ELF-1 (cell line): ENCODE measurements at regions not wholly inside any gene's neighbourhood (a gene's known extent, or its start where the extent isn't known, plus 50 kb on each side); places are given as distances from the start of the nearest gene placed in this dataset.
"Not testable (repeated sequence)": the region's sequence is repeated elsewhere in the genome, so short reads cannot be mapped to it uniquely, and the experiment has no call there.

ENCODE experiments used
- DNase-seq: peaks from one replicate; pipeline ENCODE4 v3.0.0-alpha.2; 2016; ENCODE audit warnings: low read depth, low spot score

DNA sequence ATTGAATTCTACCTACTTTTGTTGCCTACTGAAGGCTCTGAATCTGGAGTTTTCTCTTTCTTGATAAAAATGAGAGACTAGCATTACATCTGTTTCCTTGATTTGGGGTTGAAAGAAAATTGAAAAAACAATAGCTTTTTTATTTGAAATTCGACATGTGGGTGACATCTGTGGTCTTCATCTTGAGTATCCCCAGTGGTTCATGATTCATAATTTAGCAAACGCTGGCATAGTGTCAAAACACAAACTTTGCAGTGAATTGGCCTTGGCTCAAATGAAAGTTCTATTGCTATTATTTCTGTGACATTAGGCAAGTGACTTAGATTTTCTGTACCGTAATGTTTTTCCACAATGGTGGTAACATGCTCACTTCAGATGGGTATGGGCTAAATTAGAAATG is 747.6 kb downstream of the PCDH7 start:
- no peak for DNase-seq

DNA sequence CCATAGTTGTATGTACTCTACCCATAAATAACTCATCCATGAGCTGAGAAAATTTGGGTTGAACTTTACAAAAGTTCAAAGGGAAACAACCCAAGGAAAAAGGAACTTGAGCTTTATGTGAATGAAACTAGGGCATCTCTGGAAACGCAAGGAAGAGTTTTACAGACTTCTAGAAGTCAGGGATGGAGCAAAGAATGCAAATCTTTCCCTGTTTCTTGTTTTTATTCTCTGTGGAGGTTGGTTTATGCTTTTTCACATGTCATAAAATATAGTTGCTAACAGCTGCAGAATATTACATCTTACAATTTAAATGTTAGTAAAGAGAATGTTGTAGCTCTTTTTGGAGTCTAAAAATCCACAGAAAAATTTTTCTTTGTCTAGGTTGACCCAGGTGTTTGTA is 754.1 kb downstream of the PCDH7 start:
- no peak for DNase-seq

DNA sequence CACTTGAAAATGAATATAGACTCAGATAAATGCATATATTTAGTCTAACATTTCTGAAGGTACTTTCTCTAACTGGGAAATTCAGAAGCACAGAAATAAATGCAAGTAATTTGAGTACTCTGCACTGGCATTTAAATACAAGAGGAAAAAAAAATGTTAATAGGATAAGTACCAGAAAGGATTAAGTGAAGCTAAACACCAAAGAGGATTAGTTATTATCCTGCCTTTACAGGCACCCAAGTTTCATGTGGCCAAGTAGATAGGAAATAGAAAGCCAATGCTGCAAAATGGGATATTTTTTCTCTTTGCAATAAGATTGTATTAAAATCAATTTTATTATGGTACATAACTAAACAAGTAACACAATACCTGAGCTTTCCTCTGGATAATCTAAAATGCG is 762.5 kb downstream of the PCDH7 start:
- no peak for DNase-seq

DNA sequence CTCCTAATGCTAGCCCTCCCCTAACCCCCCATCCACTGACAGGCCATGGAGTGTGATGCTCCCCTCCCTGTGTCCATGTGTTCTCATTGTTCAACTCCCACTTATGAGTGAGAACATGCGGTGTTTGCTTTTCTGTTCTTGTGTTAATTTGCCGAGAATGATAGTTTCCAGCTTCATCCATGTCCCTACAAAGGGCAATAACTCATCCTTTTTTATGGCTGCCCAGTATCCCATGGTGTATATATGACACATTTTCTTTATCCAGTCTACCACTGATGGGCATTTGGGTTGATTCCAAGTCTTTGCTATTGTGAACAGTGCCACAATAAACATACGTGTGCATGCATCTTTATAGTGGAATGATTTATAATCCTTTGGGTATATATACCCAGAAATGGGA is 779.0 kb downstream of the PCDH7 start:
- DNase-seq = not testable (repeated sequence)

DNA sequence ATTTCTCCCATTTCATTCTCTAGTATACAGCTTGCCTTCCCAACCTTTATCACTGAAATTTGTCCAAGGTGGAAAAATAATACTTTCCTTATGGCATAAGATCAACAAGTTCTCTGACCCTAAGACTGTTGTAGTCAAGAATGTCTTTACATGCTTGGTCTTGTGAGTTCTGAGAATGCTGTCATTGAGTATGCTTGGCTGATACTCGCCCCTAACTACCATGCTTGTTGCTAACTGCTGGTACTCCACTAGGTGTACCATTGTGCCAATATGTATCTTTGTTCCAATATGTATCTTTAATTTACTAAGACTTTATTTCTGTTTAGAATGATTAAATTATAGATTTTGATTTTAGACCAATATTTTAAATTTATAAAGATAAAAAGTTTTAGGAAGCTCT is 796.4 kb downstream of the PCDH7 start:
- no peak for DNase-seq

DNA sequence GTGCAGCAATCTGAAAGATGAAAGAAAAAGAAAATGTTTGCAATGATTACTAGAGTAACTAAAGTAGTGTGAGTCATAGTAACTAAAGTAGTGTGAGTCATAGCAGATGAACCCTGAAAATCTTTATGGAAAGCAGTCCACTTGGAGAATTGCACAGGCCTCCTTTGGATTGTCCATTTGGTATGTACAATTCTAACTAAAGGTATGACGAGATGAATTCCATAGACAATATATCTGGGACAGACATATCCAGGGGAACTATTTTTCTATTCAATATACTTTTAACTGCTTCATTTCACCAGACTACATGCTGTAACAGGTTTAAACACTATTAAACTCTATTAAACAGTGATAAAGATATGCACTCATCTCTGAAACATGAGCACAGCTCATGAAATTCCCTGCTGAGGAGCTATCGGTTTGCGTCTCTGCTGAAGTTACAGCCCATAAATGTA is 798.7 kb downstream of the PCDH7 start:
- DNase-seq = no peak

DNA sequence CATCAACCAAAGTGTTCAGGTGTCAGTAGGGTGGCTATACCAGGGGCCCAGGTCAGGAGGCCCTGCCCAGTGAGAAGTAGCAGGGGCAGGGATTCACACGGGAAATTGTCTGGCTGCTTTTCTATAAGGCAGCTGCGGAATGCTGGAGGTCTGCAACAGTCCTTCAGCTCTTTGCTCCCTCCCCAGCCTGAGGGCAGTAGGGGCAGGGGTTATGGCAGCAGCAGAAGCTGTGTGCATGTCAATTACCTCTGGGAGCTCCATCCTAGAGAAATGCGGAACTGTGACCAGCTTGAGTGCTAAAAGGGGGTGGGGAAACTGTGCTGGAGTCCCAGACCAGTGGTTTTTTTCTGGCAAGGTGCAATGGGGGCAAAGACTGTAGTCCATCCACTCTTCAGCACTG is 810.4 kb downstream of the PCDH7 start:
- peak; percentile 2 for DNase-seq

DNA sequence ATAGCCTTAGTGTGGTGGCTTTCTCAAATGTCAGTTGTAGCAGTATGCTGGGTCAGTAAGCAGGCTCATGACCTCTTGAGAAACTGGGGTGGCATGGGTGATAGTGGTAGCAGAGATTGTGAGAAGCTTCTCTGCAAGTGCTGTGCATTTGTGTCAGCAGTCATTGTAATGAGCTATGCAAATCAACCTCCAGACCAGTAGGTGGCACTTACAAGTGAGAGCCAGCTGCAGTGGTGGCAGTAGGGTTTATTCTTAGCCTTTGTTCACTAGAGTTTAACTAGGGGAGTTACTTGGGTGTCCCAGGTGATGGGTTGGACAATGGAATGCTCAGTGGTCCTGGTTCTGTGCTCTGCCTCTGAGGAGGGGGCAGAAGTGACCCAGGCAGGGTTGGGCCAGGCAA is 818.7 kb downstream of the PCDH7 start:
- no peak for DNase-seq

DNA sequence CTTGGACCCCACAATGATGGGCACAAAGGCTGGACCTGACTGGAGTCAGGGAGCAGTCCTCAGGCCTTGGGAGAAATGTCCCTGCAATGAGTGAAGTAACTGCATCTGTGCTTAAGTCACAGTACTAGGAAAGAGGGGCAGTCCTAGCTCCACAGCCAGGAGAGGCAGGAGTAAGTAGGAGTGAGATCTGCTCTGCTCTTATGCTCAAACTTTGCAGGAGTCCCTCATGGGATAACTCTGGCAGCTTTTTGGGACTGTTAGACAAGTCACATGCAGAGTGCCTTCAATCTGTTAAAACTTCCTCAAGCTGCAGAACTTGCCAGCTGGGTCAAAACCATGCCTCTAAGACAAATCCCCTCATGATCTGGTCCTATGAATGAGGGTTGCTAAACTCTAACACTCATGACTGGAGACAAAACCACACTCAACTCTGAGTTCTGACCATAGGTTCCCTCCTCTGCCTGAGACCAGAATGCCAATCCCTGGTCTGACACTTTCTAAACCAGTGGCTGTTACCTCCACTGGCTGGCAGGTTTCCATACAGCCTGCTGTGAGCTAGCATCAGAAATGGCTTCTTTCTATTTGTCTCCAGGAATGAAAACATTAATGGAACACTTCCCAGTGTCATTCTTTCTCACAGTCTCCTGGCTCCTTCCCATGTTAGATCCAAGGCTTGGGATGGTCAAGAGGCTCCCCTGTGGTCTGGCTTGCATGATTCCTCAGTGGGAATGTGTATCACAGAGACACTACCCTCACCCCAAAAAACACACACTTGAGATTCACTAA is 819.3 kb downstream of the PCDH7 start:
- DNase-seq = no peak

DNA sequence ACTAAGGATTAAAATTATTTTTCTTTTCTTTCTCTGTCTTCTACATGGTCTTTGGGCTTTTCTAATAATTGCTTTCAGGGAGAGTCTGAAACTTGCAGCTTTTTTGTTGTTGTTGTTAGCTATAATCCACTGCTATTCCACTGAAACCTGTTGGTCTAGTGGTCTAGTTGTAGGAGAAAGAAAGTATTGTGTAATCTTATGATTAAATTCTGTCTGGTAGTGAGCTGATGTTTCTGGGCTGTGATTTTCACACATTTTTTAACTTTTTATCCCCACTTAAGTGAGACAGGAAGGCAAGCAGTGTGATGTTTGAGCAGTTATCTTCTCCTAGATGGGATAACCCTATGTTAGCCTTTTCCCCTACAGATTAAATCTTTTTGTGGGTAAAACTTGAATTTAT is 825.2 kb downstream of the PCDH7 start:
- no peak for DNase-seq

DNA sequence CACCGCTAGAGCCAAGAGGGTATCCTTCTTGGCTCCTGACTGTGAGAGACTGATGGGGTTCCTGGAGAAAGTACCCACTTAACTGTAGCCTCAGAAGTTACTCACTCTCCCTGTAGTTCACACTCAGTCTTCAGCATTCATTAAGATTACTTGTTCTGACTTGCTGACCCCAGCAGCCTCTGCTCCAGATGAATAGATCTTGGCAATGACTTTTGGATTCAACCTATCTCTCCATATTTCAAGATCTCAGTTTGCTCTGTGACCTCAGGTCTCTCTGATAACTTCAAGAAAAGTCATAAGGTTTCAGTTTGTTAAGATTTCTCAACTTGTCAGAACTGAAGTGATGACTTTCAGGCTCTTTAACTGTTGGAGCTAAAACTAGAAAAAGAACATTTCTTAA is 825.6 kb downstream of the PCDH7 start:
- no peak for DNase-seq

DNA sequence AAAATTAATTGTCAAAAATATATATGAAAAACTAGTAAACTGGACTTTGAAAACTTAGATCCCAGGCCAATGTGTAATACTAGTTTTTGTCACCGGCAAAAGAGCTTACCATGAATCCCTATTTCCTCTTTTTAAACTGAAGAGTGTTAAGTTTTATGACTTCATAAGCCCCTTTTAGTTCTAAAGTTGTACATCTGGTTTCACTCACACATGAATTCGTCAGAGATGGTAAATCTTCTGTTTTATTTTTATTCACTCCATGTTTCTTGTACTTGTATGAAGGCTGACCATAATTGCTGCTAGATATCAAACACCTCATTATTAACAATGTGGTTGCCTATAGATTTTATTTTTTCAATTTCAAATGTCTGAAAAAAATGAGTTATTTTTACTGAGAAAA is 827.9 kb downstream of the PCDH7 start:
- DNase-seq = no peak

DNA sequence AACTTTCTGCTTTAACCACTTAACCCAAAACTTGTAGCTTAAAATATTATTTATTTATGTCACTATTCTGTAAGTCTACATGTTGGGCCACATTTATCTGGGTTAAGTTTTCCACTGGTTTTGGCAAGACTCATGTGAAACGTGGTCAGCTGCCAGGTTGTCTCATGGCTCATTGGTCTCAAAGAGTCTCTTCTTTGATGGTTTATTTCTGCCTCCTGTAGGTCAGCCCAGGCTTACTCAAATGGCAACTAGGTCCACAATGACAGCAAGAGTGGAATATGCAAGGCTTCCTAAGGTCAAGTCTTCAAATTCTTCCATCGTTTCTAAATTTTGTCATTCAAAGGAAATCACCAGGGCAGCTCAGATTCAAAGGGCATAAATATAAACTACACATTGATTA is 828.7 kb downstream of the PCDH7 start:
- no peak for DNase-seq

DNA sequence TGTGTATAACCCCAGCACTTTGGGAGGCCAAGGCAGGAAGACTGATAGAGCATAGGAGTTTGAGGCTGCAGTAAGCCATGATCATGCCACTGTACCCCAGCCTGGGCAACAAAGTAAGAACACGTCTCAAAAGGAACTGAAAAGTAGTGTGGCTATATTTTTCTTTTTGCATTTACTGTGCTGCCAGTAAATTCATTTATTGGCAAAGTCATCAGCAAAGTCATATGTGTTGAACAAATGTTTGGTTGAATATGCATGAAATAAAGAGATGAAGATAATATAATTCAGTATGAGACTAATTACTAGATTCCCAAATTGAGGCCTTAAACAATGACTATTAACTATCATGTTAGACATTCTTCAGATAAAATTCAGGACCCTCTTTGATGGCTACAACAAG is 829.1 kb downstream of the PCDH7 start:
- DNase-seq = no peak

DNA sequence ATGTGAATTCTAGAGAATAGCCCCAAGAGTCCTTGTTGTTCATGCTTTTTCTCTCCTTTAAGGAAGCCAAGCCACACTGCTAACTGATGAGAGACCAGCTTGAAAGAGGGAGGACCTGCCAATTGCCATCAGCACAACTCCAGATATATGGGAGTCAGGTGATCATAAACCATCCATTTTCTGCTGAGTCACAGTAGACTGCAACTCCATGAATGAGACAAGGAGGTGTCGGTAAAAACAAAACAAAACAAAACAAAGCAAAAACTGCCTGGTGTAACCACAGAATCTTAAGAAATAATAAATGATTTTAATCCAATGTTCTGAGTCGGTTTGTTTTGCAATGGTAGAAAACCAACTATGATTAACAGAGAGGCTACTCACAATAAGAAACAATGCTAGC is 837.3 kb downstream of the PCDH7 start:
- DNase-seq = no peak

DNA sequence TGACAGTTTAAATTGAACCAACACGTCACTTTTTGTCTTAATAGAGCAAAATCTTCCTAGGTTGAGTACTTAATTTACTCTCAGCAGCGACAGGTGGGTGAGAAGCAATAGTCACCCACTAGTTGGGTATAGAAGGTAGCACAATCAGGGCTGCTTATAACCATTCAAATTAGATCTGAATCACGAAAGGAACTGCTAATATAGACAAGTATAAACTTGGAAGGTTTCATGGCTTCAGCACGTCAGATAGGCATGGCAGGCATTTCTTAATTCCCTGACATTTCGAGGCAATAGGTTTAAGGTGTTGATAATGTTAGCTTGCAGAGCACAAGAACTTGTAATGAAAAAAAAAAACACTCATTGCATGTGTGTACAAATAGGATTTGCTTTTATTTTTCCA is 853.4 kb downstream of the PCDH7 start:
- no peak for DNase-seq

DNA sequence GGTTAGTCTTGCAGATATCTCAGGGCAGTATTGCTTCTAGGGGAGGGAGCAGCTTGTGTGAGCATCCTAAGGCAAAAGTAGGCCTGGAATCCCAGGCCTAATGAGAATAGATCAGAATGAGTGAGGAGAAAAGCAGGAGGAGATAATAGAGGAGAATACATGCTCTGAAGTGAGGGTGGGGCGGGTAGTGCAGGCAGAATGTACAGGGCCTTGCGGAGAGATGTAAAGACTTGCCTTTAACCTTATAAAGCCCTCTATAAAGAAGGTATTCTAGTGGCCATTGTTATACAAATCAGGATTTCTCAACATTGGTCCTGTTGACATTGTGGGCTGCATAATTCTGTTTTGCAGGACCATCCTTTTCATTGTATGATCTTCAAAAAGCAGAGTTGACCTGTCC is 855.3 kb downstream of the PCDH7 start:
- DNase-seq = no peak

DNA sequence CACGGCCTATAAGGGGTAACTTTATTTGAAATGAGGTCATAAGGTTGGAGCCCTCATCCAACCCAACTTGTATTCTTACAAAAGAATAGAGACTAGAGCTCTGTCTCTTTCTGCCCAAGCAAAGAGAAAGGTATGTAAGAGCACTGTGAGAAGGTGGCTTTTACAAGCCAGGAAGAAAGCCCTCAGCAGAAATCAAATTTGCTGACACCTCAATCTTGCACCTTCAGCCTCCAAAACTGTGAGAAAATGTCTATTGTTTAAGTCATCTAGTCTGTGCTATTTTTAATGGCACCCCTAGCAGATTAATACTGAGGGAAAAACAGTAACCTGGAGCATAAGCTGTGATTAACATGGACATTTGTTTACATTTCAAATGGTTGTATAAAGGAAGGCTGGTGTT is 860.7 kb downstream of the PCDH7 start:
- DNase-seq = no peak

DNA sequence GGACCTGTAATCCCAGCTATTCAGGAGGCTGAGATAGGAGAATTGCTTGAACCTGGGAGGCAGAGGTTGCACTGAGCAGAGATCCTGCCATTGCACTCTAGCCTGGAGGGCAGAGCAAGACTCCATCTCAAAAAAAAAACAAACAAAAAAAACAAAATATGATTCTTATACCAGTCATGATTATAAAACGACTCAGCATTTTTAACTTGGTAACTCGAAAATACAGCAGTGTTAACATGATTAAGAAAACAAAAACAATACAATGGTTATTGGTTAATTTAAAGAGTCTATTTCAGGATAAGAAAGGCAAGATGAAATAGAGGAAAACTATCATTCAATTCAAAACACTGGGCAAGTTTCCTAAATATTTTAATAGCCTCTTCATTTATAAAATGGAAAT is 865.3 kb downstream of the PCDH7 start:
- no peak for DNase-seq

DNA sequence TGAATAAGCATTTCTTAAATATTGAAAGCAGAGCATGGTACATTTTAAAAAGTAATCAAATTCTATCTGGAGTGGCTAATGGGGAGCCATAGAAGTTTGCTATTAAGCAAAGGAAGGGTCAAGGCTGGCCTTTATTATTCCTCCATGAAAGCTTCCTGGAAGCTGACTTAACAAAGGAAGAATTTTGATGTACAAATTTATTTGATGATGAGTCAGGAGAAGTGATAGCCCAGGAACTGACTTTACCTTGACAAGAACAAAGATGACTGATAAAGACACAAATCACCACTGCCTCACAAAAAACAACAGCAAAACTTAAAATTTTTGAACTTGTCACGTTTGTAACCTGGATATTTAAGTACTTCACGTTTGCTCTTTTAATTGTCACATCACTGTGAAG is 872.1 kb downstream of the PCDH7 start:
- no peak for DNase-seq

DNA sequence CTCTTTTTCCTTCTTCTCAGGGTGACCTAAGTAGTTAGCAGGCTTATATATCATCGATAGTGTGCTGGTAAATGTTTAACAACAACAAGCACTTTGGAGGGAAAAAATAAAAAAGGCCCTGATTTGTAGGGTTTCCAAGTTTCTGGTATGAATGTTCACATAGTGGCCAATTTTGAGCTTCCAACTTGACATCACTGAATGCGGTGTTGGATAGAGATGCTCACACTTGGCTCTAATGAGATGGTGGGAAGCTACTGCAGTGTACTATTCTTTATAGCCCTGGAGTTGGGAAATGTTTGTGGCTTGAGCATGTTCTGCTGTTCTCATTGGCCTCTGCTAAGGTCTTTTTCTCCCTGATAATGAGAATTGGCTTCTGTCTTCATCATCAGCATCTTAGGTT is 875.3 kb downstream of the PCDH7 start:
- DNase-seq = no peak

DNA sequence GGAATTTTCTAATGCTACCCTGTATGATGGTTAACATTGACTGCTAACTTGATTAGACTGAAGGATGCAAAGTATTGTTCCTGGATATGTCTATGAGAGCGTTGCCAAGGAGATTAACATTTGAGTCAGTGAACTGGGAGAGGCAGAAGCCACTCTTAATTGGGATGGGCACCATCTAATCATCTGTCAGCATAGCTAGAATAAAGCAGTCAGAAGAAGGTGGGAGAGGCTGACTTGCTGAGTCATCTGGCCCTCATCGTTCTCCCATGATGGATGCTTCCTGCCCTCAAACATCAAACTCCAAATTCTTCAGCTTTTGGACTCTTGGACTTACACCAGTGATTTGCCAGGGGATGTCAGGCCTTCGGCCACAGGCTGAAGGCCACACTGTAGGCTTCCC is 878.5 kb downstream of the PCDH7 start:
- no peak for DNase-seq

DNA sequence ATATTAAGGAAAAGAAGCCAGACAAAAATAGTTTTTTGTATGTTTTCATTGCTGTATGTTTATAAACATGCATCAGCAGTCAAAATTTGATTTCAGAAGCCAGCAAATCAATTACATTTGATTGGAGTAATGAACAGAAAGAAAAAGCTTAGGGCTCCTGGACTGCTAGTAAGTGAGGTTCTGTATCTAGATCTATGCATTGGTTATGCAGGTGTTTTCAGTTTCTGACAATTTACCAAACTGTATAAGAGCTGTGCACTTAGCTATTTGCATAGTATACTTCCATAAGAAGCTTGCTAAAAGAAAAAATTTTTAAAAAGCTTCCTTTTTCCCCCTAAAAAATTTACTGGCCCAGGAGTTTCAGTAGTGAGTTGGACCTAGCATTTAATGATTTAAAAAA is 881.6 kb downstream of the PCDH7 start:
- DNase-seq = no peak
